DND-41 (cell line): ENCODE measurements at regions not wholly inside any gene's neighbourhood (a gene's known extent, or its start where the extent isn't known, plus 50 kb on each side); places are given as distances from the start of the nearest gene placed in this dataset.

Experiments used
- ATAC-seq: fragments of 200-7000 bp; cut with Tn5 transposase; 3 replicates; pipeline ENCODE4 v1.9.1; 2021; ENCODE audit warnings: low read depth; ENCODE audit not compliant: insufficient read depth
- DNase-seq: peaks from one replicate; pipeline ENCODE4 v3.0.0-alpha.2; 2020
- H2AFZ ChIP-seq: 2 replicates; pipeline ENCODE4 v1.6.0; 2012; ENCODE audit warnings: low read depth, low read length
- H3K27ac ChIP-seq: 2 replicates; pipeline ENCODE4 v1.5.1; 2012; ENCODE audit warnings: low read length, inconsistent platforms
- H3K27me3 ChIP-seq: fragments of 200-600 bp; sonication (generic); 2 replicates; pipeline ENCODE4 v1.6.0; 2012; ENCODE audit warnings: low read length, mild to moderate bottlenecking, inconsistent platforms; ENCODE audit not compliant: insufficient read depth, poor library complexity
- H3K36me3 ChIP-seq: 2 replicates; pipeline ENCODE4 v1.5.1; 2012; ENCODE audit warnings: low read length, inconsistent platforms; ENCODE audit not compliant: insufficient read depth
- H3K4me1 ChIP-seq: 2 replicates; pipeline ENCODE4 v1.5.1; 2012; ENCODE audit warnings: mild to moderate bottlenecking, low read length; ENCODE audit not compliant: insufficient read depth
- H3K4me2 ChIP-seq: 2 replicates; pipeline ENCODE4 v1.6.0; 2012; ENCODE audit warnings: mild to moderate bottlenecking, moderate library complexity, low read length, inconsistent platforms; ENCODE audit not compliant: insufficient read depth
- H3K4me3 ChIP-seq, 2 experiments: fragments of 200-600 bp in 1 of 2; shearing (Covaris generic) in 1 of 2; 2 replicates each; pipeline ENCODE4 v1.5.1; 2012 to 2016; ENCODE audit warnings: inconsistent platforms in 2 of 2, low read length in 2 of 2, mild to moderate bottlenecking in 2 of 2, low read depth in 1 of 2, moderate library complexity in 1 of 2
- H3K79me2 ChIP-seq: 2 replicates; pipeline ENCODE4 v1.6.0; 2012; ENCODE audit warnings: low read length, inconsistent platforms; ENCODE audit not compliant: insufficient read depth
- H3K9ac ChIP-seq: 2 replicates; pipeline ENCODE4 v1.6.0; 2012; ENCODE audit warnings: low read depth, mild to moderate bottlenecking, inconsistent platforms, low read length, moderate library complexity
- H3K9me3 ChIP-seq: 2 replicates; pipeline ENCODE4 v1.5.1; 2012; ENCODE audit warnings: low read length, moderate library complexity, mild to moderate bottlenecking, inconsistent platforms; ENCODE audit not compliant: insufficient read depth, severe bottlenecking
- H4K20me1 ChIP-seq: 2 replicates; pipeline ENCODE4 v1.6.0; 2012; ENCODE audit warnings: low read length; ENCODE audit not compliant: insufficient read depth
- EZH2 ChIP-seq: IDR thresholded peaks from 3 replicates; pipeline ENCODE4 v1.6.1; 2012; ENCODE audit warnings: borderline replicate concordance, low read depth, mild to moderate bottlenecking, moderate library complexity, low read length, inconsistent platforms; ENCODE audit not compliant: severe bottlenecking
- TF ChIP-seq, protein P1 (sequence below): IDR thresholded peaks from 2 replicates; pipeline ENCODE4 v1.5.1; 2012; ENCODE audit warnings: borderline replicate concordance, low read length, moderate library complexity, mild to moderate bottlenecking; ENCODE audit not compliant: poor library complexity, severe bottlenecking; ENCODE audit errors: extremely low read depth

DNA sequence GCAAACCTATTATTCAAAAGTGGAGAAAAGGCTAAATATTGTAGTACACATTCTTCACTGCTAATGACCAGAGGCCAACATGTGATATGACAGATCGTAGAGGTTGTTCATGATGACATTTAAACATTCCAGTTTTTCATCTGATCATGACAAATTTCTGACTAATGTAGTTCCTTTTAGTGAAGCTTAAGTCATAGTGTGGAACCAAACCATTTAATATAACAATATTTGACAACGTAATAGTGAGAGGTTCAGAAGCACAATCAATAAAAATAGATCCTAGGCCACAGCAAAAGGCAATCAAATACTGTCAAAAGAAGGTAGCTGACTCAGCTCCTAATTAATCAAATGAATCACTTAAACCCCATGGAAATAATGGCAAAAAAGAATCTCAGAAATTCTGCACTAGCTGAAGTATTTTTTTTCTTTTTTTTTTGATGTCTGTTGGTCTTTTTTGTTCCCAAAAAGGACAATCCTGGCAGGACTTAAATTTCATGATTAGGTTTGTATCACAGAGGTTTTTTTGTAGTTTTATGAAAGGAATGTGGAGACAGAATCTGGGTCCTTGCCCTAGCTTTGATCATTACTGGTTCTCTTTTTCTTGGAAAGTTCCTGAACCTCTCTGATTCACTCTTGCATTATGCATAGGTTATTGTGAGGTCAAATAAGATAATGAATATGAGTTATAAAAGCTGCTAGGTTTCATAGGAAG is 795.0 kb downstream of the DTWD2 start:
- Histone ChIP-seq H3K27ac (no peak overlapping the region), H3K36me3 (no peaks in the 10 kb centered on the region), H3K4me1 (no peaks in the 10 kb centered on the region), H3K4me3 (no peak overlapping the region), H3K9me3 (no peaks in the 10 kb centered on the region), H4K20me1 (no peaks in the 10 kb centered on the region), H2AFZ (no peak overlapping the region), H3K4me2 (no peak overlapping the region), H3K27me3 (no peaks in the 10 kb centered on the region), H3K9ac (no peak overlapping the region), H3K79me2 (no peaks in the 10 kb centered on the region)
- no peak for TF ChIP-seq EZH2
- TF ChIP-seq, protein P1, sequence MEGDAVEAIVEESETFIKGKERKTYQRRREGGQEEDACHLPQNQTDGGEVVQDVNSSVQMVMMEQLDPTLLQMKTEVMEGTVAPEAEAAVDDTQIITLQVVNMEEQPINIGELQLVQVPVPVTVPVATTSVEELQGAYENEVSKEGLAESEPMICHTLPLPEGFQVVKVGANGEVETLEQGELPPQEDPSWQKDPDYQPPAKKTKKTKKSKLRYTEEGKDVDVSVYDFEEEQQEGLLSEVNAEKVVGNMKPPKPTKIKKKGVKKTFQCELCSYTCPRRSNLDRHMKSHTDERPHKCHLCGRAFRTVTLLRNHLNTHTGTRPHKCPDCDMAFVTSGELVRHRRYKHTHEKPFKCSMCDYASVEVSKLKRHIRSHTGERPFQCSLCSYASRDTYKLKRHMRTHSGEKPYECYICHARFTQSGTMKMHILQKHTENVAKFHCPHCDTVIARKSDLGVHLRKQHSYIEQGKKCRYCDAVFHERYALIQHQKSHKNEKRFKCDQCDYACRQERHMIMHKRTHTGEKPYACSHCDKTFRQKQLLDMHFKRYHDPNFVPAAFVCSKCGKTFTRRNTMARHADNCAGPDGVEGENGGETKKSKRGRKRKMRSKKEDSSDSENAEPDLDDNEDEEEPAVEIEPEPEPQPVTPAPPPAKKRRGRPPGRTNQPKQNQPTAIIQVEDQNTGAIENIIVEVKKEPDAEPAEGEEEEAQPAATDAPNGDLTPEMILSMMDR: no peak
- DNase-seq: no peak
- ATAC-seq: no peak

DNA sequence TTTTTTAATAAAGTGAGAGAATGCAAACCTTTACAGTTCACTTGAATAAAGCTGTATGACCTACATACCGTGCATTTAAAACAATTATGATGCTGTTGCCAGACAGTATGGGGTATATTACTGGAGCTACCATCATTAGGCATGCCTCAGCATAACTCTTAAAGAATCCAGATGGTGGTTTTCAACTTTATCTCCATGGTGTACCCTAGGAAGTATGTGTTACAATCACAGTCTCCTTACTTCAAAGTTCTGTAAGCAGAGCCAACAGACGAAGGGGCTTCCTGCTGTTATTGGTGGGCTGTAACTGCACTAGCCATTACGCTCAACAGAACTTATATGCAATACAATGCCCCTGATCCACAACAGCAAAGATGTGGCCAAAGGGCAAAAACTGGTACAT is 803.3 kb downstream of the DTWD2 start:
- no peaks in the 10 kb centered on the region for H4K20me1 ChIP-seq
- no peaks in the 10 kb centered on the region for H3K4me1 ChIP-seq
- H3K9me3 ChIP-seq: no peaks in the 10 kb centered on the region
- no peak overlapping the region for H3K9ac ChIP-seq
- ATAC-seq: no peak
- no peaks in the 10 kb centered on the region for H3K79me2 ChIP-seq
- H3K36me3 ChIP-seq: no peaks in the 10 kb centered on the region
- no peak overlapping the region for H3K27ac ChIP-seq
- no peak for DNase-seq
- no peaks in the 10 kb centered on the region for H3K27me3 ChIP-seq
- no peak overlapping the region for H3K4me2 ChIP-seq
- H2AFZ ChIP-seq: no peak overlapping the region
- H3K4me3 ChIP-seq: no peak overlapping the region
- TF ChIP-seq, protein P1: no peak
- TF ChIP-seq EZH2: no peak

DNA sequence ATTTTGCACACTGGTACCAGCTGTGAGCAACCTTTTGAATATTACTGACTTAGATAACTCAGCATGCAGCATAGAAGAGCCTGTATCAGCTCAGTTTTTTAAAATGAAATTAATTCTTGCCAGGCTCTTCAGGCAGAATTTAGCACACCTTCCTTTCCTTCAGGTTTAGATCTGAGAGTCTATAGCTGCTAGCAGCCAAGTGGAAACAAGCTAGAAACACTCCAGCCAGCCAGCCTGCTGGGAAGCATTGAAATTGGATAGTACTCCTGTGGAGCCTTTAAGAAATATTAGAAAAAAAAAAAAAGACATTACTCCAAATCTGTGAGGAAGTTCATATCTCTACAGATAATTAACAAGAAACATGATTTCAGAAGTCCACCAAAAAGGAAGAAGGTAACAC is 812.2 kb downstream of the DTWD2 start:
- Histone ChIP-seq H2AFZ (no peak overlapping the region), H3K79me2 (no peaks in the 10 kb centered on the region), H3K36me3 (no peaks in the 10 kb centered on the region), H3K4me2 (no peak overlapping the region), H3K4me3 (no peak overlapping the region), H3K9ac (no peak overlapping the region), H3K27ac (no peak overlapping the region), H3K4me1 (no peaks in the 10 kb centered on the region), H4K20me1 (no peaks in the 10 kb centered on the region), H3K9me3 (no peaks in the 10 kb centered on the region), H3K27me3 (no peaks in the 10 kb centered on the region)
- no peak for TF ChIP-seq EZH2
- TF ChIP-seq, protein P1: no peak
- ATAC-seq (no peak), DNase-seq (no peak)

DNA sequence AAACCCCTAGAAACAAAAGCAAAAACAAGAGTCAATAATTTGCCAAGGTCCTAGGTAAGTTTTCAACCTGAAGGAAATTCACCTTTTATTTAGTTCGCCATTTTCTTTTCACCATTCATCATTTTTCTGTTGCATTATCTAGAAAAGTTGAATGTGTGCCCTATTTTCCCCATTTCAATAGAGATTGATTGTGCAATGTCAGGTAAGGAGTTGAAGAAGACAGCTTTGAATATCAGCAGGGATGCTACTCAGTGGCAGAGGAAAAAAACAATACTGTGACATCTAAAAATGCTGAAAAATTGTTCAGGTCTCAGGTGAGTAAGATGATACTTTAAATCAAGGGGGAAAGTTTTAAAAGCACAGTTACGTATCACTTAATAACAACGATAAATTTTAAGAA is 813.7 kb downstream of the DTWD2 start:
- H3K9me3 ChIP-seq: no peaks in the 10 kb centered on the region
- TF ChIP-seq, protein P1: no peak
- no peak for TF ChIP-seq EZH2

More for the DNA sequence above, 813.7 kb downstream of the DTWD2 start:
- Histone ChIP-seq H3K4me3 (no peak overlapping the region), H3K27ac (no peak overlapping the region), H2AFZ (no peak overlapping the region), H3K9ac (no peak overlapping the region), H3K27me3 (no peaks in the 10 kb centered on the region), H3K4me2 (no peak overlapping the region), H3K4me1 (no peaks in the 10 kb centered on the region), H3K36me3 (no peaks in the 10 kb centered on the region), H3K79me2 (no peaks in the 10 kb centered on the region), H4K20me1 (no peaks in the 10 kb centered on the region)
- DNase-seq (no peak), ATAC-seq (no peak)
